GM19351 (cell line): ENCODE measurements at regions not wholly inside any gene's neighbourhood (a gene's known extent, or its start where the extent isn't known, plus 50 kb on each side); places are given as distances from the start of the nearest gene placed in this dataset.
"Not testable (repeated sequence)": the region's sequence is repeated elsewhere in the genome, so short reads cannot be mapped to it uniquely, and the experiment has no call there.

ENCODE experiments used
- ATAC-seq: cut with Tn5 transposase; IDR thresholded peaks from one replicate; pipeline ENCODE4 v1.9.1; 2021; ENCODE audit warnings: mild to moderate bottlenecking, moderate library complexity; ENCODE audit not compliant: unreplicated experiment

DNA sequence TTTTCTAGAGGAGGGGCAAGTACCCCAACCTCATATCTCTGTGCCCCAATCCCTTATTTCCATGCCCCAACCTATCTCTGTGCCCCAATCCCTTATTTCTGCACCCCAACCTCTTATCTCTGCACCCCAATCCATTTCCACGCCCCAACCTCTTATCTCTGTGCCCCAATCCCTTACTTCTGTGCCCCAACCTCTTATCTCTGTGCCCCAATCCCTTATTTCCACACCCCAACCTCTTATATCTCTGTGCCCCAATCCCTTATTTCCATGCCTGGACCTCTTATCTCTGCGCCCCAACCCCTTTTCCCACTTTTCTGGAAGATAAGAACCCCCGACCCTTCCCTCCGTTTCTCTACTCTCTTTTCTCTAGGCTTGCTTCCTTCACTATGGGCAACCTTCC, 199.0 kb downstream of the JRKL start:
- not testable (repeated sequence) for ATAC-seq

DNA sequence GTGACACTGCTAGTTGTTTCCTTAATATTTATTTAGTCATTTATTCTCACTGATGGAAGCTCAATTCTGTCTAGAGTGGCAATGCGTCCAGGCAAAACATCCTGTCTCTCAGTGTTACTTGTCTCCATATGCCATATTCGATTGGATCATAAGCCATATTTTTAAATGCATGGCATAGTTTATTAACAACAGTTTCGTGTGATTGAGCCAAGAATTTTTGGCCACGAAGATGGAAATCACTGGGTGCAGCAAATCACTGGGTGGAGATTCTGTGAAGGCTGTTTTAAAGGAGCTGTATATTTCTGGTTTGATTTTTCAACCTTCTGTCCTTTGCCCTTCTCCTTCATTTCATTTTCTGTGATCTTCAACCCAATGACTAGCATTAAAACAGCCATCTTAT, 205.2 kb downstream of the JRKL start:
- no peak for ATAC-seq

DNA sequence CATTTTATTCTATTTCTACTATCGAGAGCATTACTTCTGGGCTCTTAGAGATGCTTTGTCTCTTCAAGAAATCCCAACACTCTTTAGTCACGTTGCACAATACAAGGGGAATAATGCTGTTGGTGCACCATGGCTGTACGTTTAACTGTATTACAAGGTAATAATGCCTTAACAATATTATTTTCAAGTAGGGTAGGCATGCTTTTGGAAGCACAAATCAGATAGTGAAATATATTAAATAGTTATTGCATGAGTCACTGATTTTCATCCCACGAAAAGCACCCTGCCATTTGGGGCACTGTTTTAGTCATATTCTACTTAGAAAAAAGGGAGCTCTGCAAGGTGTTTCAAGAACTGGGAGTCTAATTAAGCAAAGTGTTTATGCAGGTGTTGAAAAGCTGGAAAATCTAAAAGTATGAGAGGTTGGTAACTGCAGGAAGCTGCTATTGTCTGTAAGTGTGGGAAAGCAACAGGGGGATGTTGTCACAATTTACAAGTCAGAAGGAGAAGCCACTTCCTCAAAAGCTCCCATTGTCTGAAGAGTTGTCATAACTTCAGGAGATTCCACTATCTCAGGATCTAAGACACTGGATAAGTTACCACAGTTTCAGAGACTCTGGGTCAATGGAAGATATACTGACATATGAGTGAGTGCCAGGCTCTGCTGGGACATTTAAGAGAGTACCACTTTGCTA, 218.2 kb downstream of the JRKL start:
- ATAC-seq: no peak

DNA sequence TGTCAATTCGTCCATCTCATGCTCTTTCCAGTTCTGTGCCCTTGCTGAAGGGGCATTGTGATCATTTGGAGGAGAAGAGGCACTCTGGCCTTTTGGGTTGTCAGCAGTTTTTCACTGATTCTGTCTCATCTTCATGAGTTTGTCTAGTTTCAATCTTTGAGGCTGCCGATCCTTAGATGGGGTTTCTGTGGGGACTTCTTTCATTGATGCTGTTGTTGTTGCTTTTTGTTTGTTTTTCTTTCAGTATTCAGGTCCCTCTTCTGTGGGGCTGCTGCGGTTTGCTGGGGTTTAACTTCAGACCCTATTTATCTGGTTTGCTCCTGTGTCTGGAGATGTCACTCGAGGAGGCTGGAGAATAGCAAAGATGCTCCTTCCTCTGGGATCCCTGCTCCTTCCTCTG, 224.3 kb downstream of the JRKL start:
- no peak for ATAC-seq

DNA sequence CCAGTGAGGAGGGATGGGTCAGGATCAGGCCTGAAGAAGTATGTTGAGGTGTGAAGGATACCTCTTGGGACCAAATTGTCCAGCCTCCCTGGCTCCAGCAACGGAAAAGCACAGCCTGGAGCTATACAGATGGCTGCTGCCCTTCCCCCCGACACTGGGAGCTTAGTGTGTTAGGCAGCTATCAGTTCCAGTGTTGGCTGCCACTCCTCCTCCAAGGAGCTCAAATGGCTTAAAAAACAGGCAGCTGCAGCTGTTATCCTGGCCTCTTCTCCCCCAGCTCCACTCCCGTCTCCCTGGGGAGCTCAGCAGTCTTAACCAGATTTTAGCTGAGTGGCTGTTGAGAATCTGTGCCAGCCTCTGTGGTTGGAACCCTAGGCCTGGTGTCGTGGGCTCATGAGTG, 225.0 kb downstream of the JRKL start:
- ATAC-seq: no peak

DNA sequence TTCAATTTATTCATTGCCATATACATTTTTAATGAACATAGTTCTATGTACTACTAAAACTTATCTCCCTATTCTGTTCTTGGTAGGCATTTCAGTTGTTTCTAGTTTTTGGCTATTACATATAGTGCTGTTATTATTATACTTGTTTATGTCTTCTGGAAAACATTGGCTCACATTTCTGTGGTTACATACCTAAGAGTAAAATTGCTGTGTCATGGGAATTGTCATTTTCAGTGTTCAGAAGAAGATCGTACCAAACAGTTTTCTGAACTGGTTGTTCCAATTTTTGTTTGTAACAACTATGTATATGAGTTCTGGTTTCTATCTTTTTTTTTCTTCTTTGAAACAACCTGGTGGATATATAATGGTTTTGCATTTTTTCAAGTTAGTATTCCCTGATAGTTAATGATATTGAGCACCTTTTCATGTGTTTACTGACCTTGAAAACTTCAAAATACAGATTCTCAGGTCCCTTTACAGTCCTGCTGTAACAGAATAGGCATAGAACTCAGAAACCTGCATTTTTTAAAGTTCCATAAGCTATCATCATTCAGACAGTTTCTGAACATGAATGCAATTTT, 230.7 kb downstream of the JRKL start:
- ATAC-seq: no peak

DNA sequence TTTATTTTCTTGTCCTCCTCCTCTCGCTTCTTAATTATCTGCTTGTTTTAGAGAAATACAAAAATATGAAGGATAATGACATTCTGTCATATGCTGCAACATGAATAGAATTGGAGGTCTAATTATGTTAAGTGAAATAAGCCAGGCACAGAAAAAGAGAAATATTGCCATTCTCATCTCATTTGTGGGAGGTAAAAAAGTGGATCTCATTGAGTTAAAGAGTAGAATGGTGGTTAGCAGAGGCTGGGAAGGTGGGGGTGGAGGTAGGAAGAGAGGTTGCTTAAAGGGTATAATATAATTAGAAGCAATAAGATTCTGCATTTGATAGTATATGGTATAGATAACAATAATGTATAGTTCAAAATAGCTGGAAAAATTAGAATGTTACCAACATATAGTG, 231.3 kb downstream of the JRKL start:
- ATAC-seq: no peak

DNA sequence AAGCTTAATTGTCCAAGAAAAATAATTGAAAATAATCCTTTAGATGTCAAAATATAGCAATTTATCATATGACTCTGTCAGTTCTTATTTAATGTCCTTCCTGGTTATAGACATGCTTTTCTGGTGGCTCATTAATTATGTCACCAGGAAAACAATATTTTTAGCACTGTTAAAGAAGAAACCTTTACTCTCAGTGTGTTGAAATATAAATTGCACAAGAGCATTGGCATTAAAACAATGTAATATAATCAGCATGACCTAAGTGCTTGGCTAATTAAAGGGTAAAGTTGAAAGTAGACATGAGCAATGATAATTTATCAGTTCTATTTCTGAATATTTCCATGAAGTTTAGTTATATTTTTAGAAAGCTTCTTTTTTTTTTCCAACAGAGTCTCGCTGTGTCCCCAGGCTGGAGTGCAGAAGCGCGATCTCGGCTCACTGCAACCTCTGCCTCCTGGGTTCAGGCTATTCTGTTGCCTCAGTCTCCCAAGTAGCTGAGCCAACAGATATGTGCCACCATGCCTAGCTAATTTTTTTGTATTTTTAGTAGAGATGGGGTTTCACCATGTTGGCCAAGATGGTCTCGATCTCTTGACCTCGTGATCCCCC, 232.3 kb downstream of the JRKL start:
- no peak for ATAC-seq

DNA sequence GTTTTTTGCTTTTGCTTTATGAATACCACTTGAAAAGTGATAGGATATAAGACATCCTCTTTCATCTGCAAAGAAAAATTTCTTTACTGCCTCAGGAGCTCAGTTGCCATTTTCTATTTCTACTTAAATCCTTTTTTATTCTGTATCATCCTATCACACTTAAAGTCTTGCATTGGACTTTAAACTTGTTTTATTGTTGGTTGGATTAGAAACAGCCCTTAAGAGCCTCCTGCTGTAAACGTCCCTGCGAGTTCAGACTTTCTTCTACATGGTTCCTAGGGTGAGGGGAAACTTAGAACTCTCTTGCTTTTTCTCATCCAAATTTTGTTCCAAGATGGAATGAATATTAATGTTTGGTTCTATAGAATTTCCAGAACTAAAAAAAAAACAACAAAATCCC, 234.3 kb downstream of the JRKL start:
- no peak for ATAC-seq

DNA sequence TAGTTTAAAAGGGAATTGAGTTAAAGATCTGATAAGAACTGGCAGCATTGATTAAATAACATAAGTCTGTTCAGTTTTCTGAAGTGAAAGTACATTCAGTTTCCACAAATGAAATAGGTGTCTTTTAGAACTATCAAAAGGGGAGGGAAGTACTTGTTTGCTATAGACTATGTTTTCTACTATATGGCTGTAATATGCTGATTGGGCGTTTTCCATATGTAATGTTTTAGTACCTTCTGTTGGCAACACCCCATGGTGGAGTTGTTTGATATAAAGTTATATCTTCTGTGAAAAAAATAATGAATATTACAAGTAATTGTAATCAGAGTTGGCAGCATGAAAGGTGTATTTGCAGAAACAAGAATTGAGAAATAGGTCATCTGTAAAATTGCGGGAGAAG, 237.6 kb downstream of the JRKL start:
- no peak for ATAC-seq

DNA sequence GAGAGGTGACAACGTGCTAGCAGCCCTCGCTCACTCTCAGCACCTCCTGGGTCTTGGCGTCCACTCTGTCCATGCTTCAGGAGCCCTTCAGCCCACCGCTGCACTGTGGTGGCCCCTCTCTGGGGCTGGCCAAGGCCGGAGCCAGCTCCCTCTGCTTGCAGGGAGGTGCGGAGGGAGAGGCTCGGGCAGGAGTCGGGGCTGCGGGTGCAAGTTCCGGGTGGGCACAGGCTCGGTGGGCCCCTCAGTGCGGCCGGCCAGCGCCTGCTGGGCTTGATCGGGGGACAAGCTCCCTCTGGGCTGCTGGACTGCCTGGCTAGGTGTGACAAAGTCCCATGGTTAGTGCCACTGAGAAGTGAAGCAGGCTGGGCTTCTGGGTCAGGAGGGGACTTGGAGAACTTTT, 245.8 kb downstream of the JRKL start:
- no peak for ATAC-seq

DNA sequence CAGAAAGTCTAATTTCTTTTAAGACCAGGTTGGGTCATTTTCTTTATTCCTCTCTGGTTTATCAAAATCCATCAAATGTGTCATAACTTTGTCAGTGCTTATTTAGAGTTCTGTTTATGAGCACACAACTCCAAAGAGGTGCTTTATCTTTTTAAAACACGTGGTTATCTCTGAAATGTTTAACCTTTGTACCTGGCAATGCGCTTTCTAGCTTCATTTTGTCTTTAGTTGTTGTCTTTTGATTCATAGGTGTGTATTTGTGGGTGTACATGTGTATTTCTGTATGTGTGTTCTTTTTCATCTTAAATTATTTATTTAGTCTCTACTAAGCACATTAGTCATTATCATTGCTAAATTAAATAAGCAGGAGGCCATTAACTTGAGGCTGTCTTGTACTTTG, 251.4 kb downstream of the JRKL start:
- no peak for ATAC-seq

DNA sequence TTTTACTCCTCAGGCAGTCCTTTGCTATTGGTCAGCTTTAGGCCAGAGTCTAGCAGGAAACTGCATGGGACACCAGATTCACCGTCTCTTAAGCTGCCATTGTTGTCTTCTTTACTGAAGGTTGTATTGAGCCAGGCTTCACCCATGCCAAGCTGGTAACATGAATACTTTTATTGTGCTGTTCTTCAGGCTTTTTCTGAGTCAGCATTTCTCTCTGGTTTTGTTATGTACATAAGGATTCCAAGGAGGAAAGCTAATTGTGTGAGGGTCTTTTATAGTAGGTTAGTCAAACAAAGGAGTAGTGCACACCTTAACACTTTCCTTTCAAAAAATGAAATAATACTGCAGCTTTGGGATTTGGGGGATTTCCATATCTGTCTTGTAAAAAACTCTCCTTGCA, 252.8 kb downstream of the JRKL start:
- no peak for ATAC-seq

DNA sequence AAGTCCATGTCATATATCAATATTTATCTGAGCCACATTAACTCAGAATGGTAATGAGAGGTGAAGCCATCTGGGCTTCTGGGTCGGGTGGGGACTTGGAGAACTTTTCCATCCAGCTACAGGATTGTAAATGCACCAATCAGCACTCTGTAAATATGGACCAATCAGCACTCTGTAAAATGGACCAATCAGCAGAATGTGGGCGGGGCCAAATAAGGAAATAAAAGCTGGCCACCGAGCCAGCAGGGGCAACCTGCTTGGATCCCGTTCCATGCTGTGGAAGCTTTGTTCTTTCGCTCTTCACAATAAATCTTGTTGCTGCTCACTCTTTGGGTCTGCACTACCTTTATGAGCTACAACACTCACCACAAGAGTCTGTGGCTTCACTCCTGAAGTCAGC, 253.4 kb downstream of the JRKL start:
- no peak for ATAC-seq

DNA sequence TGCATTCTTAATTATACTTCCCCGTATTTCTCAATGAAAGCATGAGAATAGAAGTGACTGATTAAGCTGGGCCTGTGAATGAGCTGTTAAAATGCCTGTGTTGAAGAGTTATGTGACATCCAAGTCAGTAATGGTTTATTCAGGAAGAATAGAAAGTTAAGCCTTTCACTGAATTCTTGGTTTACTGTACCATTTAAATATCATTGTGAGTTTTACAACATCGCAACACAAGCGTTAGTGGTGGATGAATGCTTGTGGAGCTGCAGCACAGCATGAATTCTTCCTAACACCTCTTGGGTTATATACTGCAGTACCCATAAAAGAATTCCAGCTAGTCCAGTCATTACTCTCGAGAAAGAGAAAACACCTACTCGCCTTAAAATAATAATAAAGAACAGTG, 257.8 kb downstream of the JRKL start:
- ATAC-seq: no peak

DNA sequence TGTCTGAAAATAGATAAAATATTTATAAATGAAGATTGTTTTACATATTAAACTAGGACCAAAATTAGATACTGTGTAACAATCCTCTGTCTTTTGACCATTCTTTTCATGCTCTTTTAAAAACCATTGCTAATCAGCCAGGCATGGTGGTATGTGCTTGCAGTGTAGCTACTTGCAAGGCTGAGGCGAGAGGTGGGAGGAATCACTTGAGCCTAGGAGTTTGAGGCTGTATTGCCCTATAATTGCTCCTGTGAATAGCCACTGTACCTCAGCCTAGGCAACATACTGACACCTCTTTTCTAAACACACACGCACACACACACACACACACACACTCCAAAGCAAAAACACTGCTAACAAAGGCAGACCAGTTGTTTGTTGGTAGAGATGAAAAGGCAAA, 259.2 kb downstream of the JRKL start:
- no peak for ATAC-seq

DNA sequence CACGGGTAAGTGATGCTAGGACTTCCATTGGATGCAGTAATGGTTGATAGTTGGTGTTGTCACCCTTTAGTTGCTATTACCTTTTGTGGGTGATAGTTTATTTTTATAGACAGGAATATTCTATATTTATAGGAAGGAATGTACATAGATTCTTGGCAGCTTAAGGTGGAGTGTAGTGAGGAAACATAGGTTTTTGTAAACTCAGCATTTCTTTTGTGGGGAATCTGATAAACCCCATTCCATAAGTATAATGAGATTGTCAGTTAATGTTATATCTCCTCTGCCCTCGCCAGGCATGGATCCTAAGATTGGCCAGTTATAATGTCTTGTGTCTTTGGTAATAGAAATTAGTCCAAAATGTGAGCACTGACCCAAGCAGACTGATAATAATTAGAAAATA, 262.7 kb downstream of the JRKL start:
- ATAC-seq: no peak

DNA sequence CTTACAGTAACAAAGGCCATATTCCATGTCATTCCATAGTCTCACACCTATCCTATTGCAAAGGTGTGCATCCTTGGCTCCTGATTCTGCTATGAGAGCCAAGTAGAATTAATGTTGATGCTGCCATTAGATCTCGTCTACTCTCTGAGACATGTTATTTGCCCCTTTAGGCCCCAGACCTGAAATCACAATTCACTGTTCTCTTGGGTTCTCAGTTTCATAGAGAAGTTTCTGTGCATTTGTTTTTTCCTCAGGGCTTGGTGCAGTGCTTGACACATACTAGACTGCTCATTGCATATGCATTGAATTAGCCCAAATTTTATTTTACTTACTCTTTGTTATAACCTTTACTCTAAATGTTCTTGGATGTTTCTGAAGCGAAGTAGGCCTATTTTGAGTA, 265.7 kb downstream of the JRKL start:
- no peak for ATAC-seq

DNA sequence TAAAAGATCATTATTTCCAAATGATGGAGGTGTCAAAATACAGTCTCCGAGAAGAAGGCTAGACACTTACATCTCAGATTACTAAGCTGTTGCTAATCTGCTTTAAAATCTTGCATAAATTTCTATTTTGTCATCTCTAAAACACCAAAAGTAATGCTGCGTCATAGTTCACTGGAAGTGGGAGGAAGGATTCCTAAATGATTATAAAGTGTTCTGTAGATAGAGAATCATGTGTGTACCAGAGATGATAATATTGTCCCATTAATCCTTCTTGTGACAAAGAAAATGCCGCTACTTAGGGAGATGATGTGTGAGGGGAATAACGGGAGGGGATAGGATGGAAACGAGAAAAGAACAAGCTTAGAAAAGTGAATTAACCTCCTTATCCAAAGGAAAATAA, 268.6 kb downstream of the JRKL start:
- no peak for ATAC-seq

DNA sequence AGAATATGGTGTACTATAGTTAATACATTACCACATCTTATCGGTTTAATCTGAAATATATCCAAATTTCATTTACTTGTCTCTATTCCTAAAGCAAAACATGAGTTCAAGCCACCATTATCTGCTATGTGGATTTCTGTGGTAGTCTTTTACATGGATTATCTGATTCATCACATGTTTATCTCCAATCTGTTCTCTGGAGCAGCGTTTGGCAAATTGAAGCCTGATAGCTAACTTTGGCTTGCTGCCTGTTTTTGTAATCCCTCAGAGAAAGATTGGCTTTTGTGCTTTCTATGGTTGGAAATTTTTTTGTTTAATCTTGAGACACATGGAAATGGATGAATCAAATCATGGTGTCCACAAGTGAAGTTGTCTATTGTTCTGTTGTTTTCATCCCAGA, 274.3 kb downstream of the JRKL start:
- no peak for ATAC-seq

DNA sequence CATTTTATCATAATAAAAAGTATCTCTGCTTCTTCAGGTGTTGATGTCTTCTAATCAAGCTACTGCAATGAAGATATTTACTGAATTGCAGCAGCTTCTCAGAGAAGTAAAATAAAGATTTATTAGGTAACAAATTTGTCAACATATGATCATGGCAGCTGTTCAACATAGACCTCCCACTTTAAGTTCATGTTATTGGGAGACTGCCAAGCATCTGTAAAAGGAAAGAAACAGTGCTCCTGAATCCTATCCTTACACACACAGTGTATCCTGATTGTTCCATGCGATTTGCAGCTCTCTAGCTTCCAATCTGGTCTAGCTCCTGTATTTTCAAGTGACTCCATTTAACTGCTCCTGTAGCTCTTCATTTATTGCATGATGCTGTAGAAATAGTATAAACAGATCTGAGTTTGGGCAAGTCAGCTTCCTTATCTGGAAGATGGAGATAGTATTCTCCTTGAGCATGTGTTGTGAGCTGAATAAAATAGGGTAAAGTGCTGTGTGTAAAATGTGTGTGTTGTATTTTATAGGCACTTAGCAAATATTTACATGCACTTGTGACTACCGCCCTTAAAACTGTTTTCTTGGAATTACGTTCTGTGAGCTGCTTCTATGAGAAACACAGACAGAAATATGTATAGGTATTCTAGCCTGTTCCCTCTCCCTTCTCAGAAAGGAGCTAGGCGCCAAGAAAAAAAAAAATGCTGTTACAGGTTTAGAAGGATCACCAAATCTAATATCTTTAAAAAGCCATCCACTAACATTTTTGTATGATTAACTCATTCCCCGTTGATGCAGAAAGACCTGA, 290.6 kb downstream of the JRKL start:
- no peak for ATAC-seq
